ENCODE measurements at regions not wholly inside any gene's neighbourhood (a gene's known extent, or its start where the extent isn't known, plus 50 kb on each side); places are given as distances from the start of the nearest gene placed in this dataset.

DNA sequence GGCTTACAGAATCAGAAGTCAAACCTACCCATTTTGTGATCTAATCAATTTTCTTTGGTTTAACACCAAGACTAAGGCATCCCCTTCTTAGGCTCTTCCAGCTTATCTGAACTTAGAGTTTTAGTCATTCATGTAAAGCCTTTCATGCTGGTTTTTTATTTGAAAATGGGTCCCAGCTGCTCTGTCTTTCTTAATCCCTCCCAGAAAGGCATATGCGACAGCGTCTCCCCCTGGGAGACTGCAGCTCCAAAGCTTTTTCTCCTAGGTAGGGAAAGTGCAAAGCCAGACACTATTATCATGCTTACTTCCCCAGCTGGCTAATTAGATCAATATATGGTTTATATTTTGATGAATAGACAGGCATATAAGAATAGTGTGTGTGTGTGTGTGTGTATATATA lies 96.6 kb upstream of the E2F7 start:
- TF ChIP-seq CTCF (IDR thresholded peaks at IDR 0.05): no peak
- TF ChIP-seq POLR2A (IDR thresholded peaks at IDR 0.05): no peak
